ENCODE measurements at regions not wholly inside any gene's neighbourhood (a gene's known extent, or its start where the extent isn't known, plus 50 kb on each side); places are given as distances from the start of the nearest gene placed in this dataset.

GRCh38 chr4:41400296-41400695 is 137.7 kb upstream of the LIMCH1 start:
- TF ChIP-seq FOXP2 (optimal IDR thresholded peaks at IDR 0.05; ENCODE audit: control extremely low read depth, extremely low read length, insufficient read depth) (no peak), EZH2 (IDR thresholded peaks at IDR 0.05) (no peak), POLR2AphosphoS5 (IDR thresholded peaks at IDR 0.05; ENCODE audit: borderline replicate concordance, low read depth, low read length) (no peak)
